NCI-H748 (cell line): ENCODE measurements at regions not wholly inside any gene's neighbourhood (a gene's known extent, or its start where the extent isn't known, plus 50 kb on each side); places are given as distances from the start of the nearest gene placed in this dataset.

Source experiments
- DNase-seq: peaks from one replicate; lab custom pipeline; 2025; ENCODE audit not compliant: unreplicated experiment; lab: John Stamatoyannopoulos, UW

GRCh38 chr12:60120199-60120598, 524.4 kb downstream of the SLC16A7 start:
- no peak for DNase-seq

GRCh38 chr12:60123557-60123956, 527.7 kb downstream of the SLC16A7 start:
- peak; percentile 11 for DNase-seq

GRCh38 chr12:60137513-60137912, 541.7 kb downstream of the SLC16A7 start:
- DNase-seq = no peak

GRCh38 chr12:60138526-60138925, 542.7 kb downstream of the SLC16A7 start:
- DNase-seq = no peak

- no peak for DNase-seq
Measured at GRCh38 chr12:60144395-60144794, 548.6 kb downstream of the SLC16A7 start.

- DNase-seq = no peak
Measured at GRCh38 chr12:60148109-60148508, 552.3 kb downstream of the SLC16A7 start.

- no peak for DNase-seq
Measured at GRCh38 chr12:60148831-60149230, 553.0 kb downstream of the SLC16A7 start.

- DNase-seq = no peak
Measured at GRCh38 chr12:60152756-60153155, 556.9 kb downstream of the SLC16A7 start.

- DNase-seq = no peak
Measured at GRCh38 chr12:60159761-60160160, 563.9 kb downstream of the SLC16A7 start.

- DNase-seq = no peak
Measured at GRCh38 chr12:60162988-60163720, 567.3 kb downstream of the SLC16A7 start.

GRCh38 chr12:60165781-60166180, 570.0 kb downstream of the SLC16A7 start:
- DNase-seq = no peak

- DNase-seq = peak; percentile 64
Measured at GRCh38 chr12:60168441-60168840, 572.6 kb downstream of the SLC16A7 start.

- DNase-seq = no peak
Measured at GRCh38 chr12:60169904-60170303, 574.1 kb downstream of the SLC16A7 start.

GRCh38 chr12:60172266-60173211, 576.7 kb downstream of the SLC16A7 start:
- peak; percentile 69 for DNase-seq

- peak; percentile 88 for DNase-seq
Measured at GRCh38 chr12:60173224-60174170, 577.7 kb downstream of the SLC16A7 start.

GRCh38 chr12:60174476-60174875, 578.6 kb downstream of the SLC16A7 start:
- no peak for DNase-seq

GRCh38 chr12:60174941-60175340, 579.1 kb downstream of the SLC16A7 start:
- DNase-seq = no peak

- DNase-seq = no peak
Measured at GRCh38 chr12:60176891-60177290, 581.1 kb downstream of the SLC16A7 start.

- DNase-seq = no peak
Measured at GRCh38 chr12:60180298-60180697, 584.5 kb downstream of the SLC16A7 start.

- DNase-seq = no peak
Measured at GRCh38 chr12:60182354-60182753, 586.5 kb downstream of the SLC16A7 start.

GRCh38 chr12:60184096-60184495, 588.3 kb downstream of the SLC16A7 start:
- no peak for DNase-seq
